Frontal cortex (tissue), 3 donors: ENCODE measurements at regions not wholly inside any gene's neighbourhood (a gene's known extent, or its start where the extent isn't known, plus 50 kb on each side); places are given as distances from the start of the nearest gene placed in this dataset.

Source experiments
- DNase-seq, 2 donors: peaks; one replicate each; pipeline ENCODE4 v3.0.0; 2012; ENCODE audit warnings: low spot score in 2 of 2
- FAIRE-seq: peaks from 2 replicates; lab custom pipeline; 2012; peaks lifted over from hg19 to GRCh38; lab: Jason Lieb, UNC
- donor health status: control.
- donor health status: control.
- donor health status: control.

DNA sequence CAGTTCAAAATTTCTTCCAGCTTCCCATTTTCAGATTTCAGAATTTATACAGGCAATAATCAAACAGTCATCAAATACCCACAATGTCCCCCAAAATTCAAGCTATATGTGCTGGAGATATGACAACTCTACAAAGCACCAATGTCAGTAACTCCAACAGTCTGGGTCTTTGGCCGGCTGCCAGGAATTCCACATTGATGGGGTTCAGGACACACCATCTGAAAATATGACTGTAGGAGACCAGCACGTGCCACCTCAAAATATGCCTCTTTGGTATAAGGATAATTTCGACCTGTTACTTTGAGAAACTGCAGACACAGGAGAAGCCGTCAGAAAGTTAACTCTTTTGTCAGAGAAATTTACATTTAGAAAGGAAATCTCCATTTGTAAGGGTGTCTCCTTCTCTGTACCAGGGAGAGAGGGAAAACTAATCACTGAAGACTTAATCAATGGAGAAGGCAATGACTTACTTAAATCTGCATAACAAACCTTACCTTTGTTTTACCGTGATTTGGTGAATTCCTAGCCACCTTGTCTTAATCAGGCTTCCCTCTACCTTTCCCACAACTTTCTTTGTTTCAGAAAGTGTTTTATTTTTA is 594.3 kb upstream of the CDH5 start:
- DNase-seq (no peak), FAIRE-seq (no peak)

DNA sequence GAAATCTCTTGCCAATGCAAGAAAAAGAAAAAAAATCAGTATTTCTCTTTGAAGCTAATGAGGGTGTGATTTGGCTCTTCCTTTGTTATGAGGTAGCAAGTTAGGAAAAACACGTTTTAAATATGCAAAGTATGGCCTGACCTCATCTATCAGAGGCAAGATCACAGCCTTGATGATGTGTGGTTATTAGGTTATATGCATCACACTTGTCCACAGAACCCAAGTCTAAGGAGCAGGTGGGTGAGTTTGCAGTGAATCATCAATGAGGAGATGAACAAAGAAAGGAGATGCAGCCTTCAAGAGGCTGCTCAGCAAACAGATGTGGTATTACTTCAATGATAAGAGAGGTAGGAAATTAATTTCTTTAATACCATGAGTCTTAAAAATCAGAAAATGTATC is 594.8 kb upstream of the CDH5 start:
- DNase-seq (no peak), FAIRE-seq (no peak)

DNA sequence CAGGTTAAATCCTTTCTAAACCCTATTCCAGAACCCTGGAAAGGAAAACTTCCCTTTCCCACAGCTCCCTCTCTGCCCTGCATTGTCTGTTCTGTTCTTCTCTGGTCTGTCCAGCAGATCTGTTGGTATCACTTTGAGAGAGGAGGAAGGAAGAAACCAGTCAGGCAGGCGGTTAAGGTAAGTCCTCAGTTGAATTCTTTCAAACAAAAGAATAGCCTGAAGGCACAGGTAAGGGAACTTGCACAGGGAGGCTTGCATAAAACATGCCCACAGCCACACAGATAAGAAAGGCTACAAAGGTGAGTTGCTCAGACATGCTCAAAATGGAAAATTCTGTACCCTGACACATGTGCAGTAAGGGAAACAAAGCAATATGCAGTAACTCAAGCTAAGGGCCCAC is 595.7 kb upstream of the CDH5 start:
- no peak for FAIRE-seq
- no peak for DNase-seq

GRCh38 chr16:65769776-65770438 is 596.6 kb upstream of the CDH5 start:
- FAIRE-seq (no peak), DNase-seq (no peak)

- DNase-seq (no peak), FAIRE-seq (no peak)
Observed at GRCh38 chr16:65769055-65769465, 597.4 kb upstream of the CDH5 start.

GRCh38 chr16:65767125-65767524 is 599.4 kb upstream of the CDH5 start:
- DNase-seq (no peak), FAIRE-seq (no peak)

GRCh38 chr16:65763640-65764305 is 602.7 kb upstream of the CDH5 start:
- FAIRE-seq (no peak), DNase-seq (no peak)

DNA sequence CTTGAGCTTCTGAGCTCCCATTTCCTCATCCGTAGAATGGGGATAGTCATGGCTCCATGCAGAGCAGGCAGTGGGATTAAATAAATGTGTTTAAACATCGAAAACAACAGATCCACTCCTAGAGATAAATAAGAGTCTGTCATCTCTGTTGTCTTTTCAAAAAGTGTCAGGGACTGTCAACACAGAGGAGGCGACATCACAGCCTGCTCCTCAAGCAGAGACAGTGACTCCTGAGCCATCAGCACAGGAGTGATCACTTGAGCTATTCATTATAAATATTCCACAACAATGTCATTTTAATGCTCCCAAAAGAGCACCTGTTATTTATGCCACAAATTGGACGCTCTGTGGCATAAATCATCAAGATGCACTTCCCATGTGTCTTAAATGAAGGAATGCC is 605.6 kb upstream of the CDH5 start:
- FAIRE-seq (no peak), DNase-seq (no peak)

DNA sequence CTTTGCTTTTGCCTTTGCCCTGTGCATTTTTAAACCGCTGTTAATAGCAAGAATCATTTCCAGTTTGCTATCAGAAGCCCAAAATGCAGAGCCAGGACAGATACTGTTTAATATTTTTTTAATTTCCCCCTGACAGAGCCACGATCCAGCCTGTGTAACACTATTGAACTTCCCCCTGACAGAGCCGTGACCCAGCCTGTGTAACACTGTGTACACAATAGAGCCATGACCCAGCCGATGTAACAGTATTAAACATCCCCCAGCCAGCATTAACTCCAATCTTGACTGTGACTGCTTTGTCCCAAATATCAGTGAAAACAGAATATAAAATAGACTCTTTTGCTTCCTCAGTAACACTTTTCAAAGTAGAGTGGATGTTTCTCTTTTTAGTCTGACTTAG is 607.9 kb upstream of the CDH5 start:
- no peak for DNase-seq
- no peak for FAIRE-seq

DNA sequence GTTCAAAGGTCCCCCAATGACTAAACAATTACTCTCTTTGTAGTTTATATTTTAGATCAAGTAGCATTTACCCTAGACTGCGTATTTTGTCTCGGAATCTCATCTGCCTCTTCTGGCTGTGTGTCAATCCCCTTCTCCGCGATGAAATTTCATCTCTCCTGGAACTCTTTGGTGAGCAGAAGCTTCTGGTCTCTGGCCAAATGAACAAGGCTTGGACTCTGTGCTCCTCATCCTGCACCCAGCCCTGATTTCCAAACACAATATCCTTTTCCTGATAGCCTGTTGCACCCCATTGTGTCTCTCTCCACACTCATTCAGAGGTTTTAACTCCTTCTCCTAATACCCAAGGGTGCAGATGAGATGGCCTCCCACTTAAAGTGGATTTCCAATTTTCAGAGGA is 609.4 kb upstream of the CDH5 start:
- no peak for FAIRE-seq
- no peak for DNase-seq

GRCh38 chr16:65756163-65756562 is 610.3 kb upstream of the CDH5 start:
- DNase-seq: no peak
- no peak for FAIRE-seq

DNA sequence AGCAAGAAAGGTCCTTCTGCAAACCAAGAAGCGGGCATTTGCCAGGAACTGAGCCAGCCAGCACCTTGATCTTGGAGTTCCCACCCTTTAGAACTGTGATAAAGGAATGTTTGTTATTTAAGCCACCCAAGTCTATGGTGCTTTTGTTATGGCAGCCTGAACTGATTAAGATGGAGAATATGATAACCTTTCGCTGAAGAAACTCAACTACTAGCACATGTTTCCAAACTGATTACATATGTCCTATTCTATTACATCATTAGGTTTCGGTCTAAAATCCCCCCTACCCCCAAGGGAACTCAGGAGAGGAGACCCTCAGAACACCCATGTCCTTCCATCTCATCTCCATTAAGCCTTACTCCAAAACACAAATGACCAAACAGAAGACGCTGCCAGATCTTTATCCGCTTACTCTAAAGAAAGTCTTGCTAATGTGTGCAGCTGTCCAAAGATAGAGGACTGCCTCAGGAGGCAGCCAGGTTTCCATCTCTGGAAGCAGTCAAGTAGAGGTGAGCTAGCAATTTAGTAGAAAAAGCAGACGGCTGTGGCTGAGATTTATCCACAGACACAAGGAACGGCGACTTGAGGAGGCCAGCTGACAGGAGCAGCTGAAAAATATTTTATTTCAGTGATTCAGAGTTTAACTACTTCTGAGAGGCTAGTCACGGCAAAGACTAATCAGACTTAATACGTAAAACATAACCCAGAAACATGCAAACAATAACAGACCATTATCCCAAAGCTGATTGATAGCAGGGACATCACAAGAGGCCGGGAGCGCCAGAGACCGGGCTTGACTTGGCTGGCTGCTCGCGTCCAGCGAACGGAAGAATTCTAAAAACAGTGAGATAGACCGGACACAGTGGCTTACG is 611.4 kb upstream of the CDH5 start:
- FAIRE-seq: no peak
- no peak for DNase-seq

DNA sequence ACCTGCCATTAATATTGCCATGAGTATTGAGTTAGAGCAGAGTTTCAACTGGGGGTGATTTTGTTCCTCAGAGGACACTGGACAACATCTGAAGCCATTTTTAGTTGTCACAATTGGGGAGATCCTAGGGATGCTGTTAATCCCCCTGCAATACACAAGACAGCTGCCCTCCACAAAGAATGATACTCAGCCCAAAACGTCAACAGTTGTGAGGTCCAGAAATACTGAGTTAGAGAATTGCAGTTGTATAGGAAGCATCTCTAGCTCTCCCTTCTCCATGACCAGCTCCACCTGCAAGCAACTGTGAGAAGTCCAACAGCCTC is 614.0 kb upstream of the CDH5 start:
- FAIRE-seq: no peak
- no peak for DNase-seq

DNA sequence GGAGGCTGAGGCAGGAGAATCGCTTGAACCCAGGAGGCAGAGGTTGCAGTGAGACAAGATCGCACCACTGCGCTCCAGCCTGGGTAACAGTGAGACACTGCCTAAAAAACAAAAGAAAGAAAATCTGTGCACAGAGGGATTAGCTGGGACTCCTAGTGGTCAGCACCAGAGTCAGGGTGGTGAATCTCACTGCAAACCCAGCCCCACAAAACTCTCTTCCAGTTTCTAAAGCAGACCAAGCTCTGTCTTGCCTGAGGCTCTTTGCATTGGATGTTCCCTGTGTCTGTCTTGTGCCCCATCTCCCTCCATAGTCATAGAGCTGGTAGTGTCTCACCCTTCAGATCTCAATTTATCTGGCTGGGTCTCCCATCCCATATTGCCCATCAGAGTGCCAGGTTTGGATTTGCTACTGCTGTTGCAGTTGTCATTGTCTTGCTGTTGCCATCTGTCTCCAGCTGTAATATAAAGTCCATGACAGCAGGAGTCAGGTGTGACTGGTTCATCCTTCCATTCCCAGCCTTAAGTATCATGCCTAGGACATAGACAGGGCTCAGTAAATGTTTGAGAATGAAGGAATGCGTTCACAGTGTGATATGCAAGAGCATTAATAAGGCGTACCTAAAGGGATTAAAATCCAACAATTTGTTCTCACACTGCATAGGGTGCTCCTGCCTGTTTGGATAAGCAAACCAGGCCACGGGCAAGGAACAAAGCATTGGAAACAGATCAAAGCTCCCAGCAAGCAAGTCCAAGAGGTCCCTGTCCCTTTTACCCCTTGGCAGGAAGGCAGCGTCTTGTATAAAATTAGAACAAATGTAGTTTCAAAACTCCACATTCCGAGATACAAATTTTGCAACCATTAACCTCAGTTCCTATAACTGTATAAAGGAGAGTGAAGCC is 614.6 kb upstream of the CDH5 start:
- DNase-seq: no peak
- no peak for FAIRE-seq

GRCh38 chr16:65749506-65749905 is 617.0 kb upstream of the CDH5 start:
- no peak for FAIRE-seq
- DNase-seq: no peak

DNA sequence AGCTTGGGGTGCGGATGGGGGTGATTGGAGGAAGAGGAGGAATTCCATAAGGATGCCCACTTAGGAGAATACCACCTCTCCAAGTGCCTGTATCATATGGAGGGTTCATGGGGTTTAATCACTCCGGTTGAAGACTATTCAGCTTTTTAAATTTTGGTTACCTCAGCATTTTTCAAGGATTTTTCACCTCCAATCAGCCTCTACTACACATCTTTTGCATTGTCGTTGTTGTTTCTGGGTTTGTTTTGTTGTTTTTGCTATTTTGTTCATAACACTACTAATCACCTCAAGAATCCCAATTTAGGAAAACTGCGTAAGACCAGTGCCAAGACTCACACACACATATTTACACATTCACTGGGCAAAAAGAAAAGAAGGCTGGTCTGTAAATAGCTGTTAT is 619.5 kb upstream of the CDH5 start:
- FAIRE-seq: no peak
- DNase-seq: no peak

- FAIRE-seq (no peak), DNase-seq (no peak)
Observed at GRCh38 chr16:65745201-65745708, 621.2 kb upstream of the CDH5 start.

DNA sequence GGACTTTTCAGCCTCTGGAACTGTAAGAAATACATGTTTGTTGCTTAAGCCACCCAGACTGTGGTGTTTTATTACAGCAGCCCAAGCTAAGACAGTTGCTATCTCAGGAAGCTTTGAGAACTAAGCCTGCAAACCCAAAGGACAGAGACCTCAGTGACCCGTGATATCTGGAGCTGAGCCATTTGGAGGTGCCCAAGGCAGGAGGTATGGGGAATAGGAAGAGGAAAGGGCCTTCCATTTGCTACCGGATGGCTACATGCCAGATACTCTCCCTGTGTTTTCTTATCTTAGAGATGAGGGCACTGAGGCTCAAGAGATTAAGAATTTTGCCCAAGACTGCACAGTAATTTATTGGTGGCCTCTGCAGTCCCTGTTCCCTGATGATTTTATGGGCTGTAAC is 622.1 kb upstream of the CDH5 start:
- no peak for FAIRE-seq
- no peak for DNase-seq

- FAIRE-seq (no peak), DNase-seq (no peak)
Observed at GRCh38 chr16:65743558-65743957, 621.7 kb upstream of the CDH11 start.

DNA sequence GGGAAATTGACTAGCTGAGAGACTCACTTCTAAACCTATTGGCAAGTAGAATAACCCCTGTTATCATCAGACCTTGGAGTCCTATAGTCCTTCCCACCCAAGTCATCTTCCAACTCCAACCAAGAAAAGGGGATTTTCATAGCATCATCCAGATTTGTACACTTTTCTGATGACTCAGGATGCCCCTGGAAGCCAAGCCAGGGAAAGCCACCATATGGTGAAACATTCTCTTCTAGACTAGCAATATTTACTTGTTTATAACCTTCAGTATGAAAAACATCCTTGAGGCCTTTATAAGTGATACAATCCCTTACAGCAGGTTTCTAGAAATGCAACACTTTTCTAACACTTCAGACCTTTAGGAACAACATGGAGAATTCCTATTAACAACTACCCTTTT is 618.8 kb upstream of the CDH11 start:
- FAIRE-seq: no peak
- no peak for DNase-seq
